ENCODE measurements at regions not wholly inside any gene's neighbourhood (a gene's known extent, or its start where the extent isn't known, plus 50 kb on each side); places are given as distances from the start of the nearest gene placed in this dataset.
"Not testable (repeated sequence)": the region's sequence is repeated elsewhere in the genome, so short reads cannot be mapped to it uniquely, and the experiment has no call there.

DNA sequence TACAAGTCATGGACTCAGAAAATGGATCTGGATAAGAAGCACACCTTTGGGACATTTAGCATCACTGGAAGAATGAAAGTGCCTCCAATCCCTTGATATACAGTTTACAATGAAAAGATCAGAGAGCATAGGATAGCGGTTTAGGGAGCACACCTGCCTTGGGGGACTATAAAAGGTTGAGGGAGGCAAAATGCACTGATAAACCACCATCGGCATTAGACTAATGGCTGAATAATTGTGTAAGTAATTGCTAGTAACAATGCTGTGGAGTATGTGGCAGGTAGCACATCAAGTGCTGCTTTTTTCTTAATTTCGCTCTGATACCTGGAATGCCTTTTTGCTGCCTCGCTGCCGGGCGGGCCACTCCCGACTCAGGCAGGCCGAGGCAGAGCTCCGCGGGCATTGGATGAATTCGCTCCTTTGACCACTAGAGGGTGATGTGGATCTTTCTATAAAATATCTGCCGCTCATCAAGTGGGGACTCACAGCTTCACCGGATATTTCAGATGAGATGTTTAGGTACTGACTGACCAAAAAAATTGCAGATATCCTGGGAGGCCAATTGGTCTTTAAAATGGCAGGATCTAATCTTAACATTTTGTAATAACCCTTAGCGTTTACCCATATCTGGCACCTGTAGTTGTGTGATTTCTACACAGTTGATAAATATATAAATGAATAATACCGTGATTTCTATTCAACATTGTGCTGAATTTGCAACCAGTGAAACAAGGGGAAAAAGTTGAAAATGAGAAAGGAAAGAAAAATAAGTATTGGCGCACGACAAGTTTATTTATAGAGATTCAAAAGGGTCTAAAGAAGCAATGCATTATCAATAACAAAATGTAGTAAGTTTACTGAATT lies 116.8 kb upstream of the PRSS1 start:
- no peaks in the 10 kb centered on the region for H3K9me3 ChIP-seq (ENCODE audit: low read depth, low read length, poor library complexity, severe bottlenecking)
- H3K27me3 ChIP-seq (replicated peaks; ENCODE audit: insufficient read depth, low read depth, low read length, poor library complexity): peaks cover 45% of the 10 kb centered on the region
- no peak for TF ChIP-seq EZH2 (IDR thresholded peaks at IDR 0.05; ENCODE audit: borderline replicate concordance, low read depth, low read length, poor library complexity, severe bottlenecking)
- TF ChIP-seq, protein P1, sequence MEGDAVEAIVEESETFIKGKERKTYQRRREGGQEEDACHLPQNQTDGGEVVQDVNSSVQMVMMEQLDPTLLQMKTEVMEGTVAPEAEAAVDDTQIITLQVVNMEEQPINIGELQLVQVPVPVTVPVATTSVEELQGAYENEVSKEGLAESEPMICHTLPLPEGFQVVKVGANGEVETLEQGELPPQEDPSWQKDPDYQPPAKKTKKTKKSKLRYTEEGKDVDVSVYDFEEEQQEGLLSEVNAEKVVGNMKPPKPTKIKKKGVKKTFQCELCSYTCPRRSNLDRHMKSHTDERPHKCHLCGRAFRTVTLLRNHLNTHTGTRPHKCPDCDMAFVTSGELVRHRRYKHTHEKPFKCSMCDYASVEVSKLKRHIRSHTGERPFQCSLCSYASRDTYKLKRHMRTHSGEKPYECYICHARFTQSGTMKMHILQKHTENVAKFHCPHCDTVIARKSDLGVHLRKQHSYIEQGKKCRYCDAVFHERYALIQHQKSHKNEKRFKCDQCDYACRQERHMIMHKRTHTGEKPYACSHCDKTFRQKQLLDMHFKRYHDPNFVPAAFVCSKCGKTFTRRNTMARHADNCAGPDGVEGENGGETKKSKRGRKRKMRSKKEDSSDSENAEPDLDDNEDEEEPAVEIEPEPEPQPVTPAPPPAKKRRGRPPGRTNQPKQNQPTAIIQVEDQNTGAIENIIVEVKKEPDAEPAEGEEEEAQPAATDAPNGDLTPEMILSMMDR (conservative IDR thresholded peaks at IDR 0.05; ENCODE audit: low read depth, low read length): peak; percentile 72
- no peaks in the 10 kb centered on the region for H3K36me3 ChIP-seq (ENCODE audit: insufficient read depth, low read length, poor library complexity, severe bottlenecking)
- ChIA-PET CTCF (interaction anchor here (0.6 to 1.1 kb wide), 7 partner anchors 28 to 234 kb away, joined by 3 to 49 read pairs (median 4); no protein-coding TSS in a partner anchor), POLR2A (ENCODE audit: low non-redundant PET) (no interaction called here)
- no peaks in the 10 kb centered on the region for H3K4me1 ChIP-seq (ENCODE audit: insufficient read depth, low read length, poor library complexity, severe bottlenecking)
- H3K27ac ChIP-seq (ENCODE audit: low read depth, low read length, poor library complexity, severe bottlenecking): no peak overlapping the region
- H3K4me3 ChIP-seq (ENCODE audit: low read depth, low read length, poor library complexity, severe bottlenecking): no peak overlapping the region
- DNase-seq (ENCODE audit: low spot score): peak; percentile 71
- intact Hi-C loops (cut with micrococcal nuclease; ENCODE audit: unreplicated experiment): loop anchor here (1.0 kb wide), 2 partner anchors 151 to 179 kb away; no protein-coding TSS in a partner anchor
- BruUV-seq (replicated peaks): no TSS peak

DNA sequence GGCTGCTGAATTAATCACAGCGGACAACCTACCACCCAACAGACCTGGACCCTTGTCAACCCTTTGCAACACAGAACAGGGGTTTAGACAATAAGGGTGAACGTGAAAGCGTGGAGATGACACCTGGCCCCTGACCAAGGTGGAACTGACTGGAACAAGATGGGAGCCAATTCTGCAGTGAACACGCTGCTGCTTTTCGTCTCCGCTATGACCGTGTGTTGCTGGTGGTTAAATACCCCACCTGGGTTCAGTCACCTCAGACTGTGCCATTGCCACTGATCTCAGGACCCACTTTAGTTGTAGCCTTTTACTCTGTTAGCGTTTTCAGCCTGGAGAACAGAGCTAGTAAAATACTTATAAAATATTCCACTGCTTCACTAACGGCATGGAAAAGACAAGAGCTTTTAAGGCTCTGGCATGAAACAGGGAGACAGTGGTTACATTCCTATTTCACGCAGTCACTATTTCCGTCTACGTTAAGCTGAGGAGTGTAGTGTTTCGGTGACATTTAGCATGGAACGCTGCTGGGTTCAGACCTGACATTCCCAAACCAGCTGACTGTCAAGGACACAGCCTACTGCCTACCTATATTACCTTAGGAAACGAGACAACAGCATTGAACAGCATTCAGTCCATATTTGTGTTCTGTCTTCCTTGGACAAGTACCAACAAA lies 119.5 kb upstream of the PRSS1 start:
- Histone ChIP-seq H3K27ac (ENCODE audit: low read depth, low read length, poor library complexity, severe bottlenecking) (no peak overlapping the region), H3K4me1 (ENCODE audit: insufficient read depth, low read length, poor library complexity, severe bottlenecking) (no peaks in the 10 kb centered on the region), H3K27me3 (replicated peaks; ENCODE audit: insufficient read depth, low read depth, low read length, poor library complexity) (peaks cover 40% of the 10 kb centered on the region), H3K9me3 (ENCODE audit: low read depth, low read length, poor library complexity, severe bottlenecking) (no peaks in the 10 kb centered on the region), H3K36me3 (ENCODE audit: insufficient read depth, low read length, poor library complexity, severe bottlenecking) (no peaks in the 10 kb centered on the region), H3K4me3 (ENCODE audit: low read depth, low read length, poor library complexity, severe bottlenecking) (no peak overlapping the region)
- BruUV-seq (replicated peaks): no TSS peak
- intact Hi-C loops (cut with micrococcal nuclease; ENCODE audit: unreplicated experiment): no loop called here
- no peak for TF ChIP-seq EZH2 (IDR thresholded peaks at IDR 0.05; ENCODE audit: borderline replicate concordance, low read depth, low read length, poor library complexity, severe bottlenecking)
- TF ChIP-seq, protein P1 (conservative IDR thresholded peaks at IDR 0.05; ENCODE audit: low read depth, low read length): no peak
- POLR2A ChIA-PET (ENCODE audit: low non-redundant PET): no interaction called here
- CTCF ChIA-PET: no interaction called here
- DNase-seq (ENCODE audit: low spot score): no peak

DNA sequence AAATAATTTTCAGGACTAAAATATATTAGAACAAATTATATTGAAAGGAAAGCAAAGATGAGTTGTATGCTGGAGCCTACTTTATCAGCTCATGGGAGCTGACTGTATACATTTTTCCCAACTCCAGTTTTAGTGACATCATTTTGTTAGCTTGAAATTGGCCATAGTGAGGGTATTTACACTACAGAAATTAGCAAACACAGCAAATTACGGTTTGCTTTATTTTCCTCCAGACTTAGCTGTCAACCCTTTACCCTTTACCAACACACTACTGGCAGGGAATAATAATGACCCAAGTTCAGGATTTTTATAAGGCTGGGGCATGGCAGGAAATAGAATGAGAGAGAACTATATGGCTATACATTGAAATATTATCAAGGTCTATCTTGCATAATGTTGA lies 120.3 kb upstream of the PRSS1 start:
- H3K27me3 ChIP-seq (replicated peaks; ENCODE audit: insufficient read depth, low read depth, low read length, poor library complexity): peaks cover 33% of the 10 kb centered on the region
- H3K9me3 ChIP-seq (ENCODE audit: low read depth, low read length, poor library complexity, severe bottlenecking): no peaks in the 10 kb centered on the region
- H3K4me1 ChIP-seq (ENCODE audit: insufficient read depth, low read length, poor library complexity, severe bottlenecking): no peaks in the 10 kb centered on the region
- DNase-seq (ENCODE audit: low spot score): no peak
- H3K4me3 ChIP-seq (ENCODE audit: low read depth, low read length, poor library complexity, severe bottlenecking): no peak overlapping the region
- BruUV-seq (replicated peaks): no TSS peak
- ChIA-PET POLR2A (ENCODE audit: low non-redundant PET) (no interaction called here), CTCF (no interaction called here)
- intact Hi-C loops (cut with micrococcal nuclease; ENCODE audit: unreplicated experiment): no loop called here
- H3K27ac ChIP-seq (ENCODE audit: low read depth, low read length, poor library complexity, severe bottlenecking): no peak overlapping the region
- TF ChIP-seq EZH2 (IDR thresholded peaks at IDR 0.05; ENCODE audit: borderline replicate concordance, low read depth, low read length, poor library complexity, severe bottlenecking): no peak
- TF ChIP-seq, protein P1 (conservative IDR thresholded peaks at IDR 0.05; ENCODE audit: low read depth, low read length): no peak
- H3K36me3 ChIP-seq (ENCODE audit: insufficient read depth, low read length, poor library complexity, severe bottlenecking): no peaks in the 10 kb centered on the region

DNA sequence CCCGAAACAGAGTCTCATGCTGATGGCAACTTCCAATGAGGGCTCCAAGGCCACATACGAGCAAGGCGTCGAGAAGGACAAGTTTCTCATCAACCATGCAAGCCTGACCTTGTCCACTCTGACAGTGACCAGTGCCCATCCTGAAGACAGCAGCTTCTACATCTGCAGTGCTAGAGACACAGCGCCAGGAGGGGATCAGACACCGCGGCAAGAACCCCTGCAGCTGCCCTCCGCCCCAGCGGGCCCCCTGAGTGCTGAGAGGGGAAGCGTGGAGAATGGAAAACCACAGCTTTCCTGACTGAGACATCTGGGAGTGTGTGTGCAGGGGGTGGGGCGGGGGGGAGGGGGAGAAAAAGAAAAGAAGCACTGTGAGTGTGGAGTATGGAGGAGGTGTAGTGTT lies 122.0 kb upstream of the PRSS1 start:
- H3K27ac ChIP-seq (ENCODE audit: low read depth, low read length, poor library complexity, severe bottlenecking); H3K4me1 ChIP-seq (ENCODE audit: insufficient read depth, low read length, poor library complexity, severe bottlenecking); intact Hi-C loops (cut with micrococcal nuclease; ENCODE audit: unreplicated experiment); H3K9me3 ChIP-seq (ENCODE audit: low read depth, low read length, poor library complexity, severe bottlenecking); DNase-seq (ENCODE audit: low spot score); POLR2A ChIA-PET (ENCODE audit: low non-redundant PET); BruUV-seq (replicated peaks); H3K36me3 ChIP-seq (ENCODE audit: insufficient read depth, low read length, poor library complexity, severe bottlenecking); H3K4me3 ChIP-seq (ENCODE audit: low read depth, low read length, poor library complexity, severe bottlenecking): not testable (repeated sequence)
- H3K27me3 ChIP-seq (replicated peaks; ENCODE audit: insufficient read depth, low read depth, low read length, poor library complexity): peaks cover 43% of the 10 kb centered on the region
- CTCF ChIA-PET: interaction anchor here (0.9 kb wide), 1 partner anchor 156 kb away, joined by 3 read pairs; no protein-coding TSS in a partner anchor
